Hematopoietic multipotent progenitor cell treated with erythropoietin and hydrocortisone succinate and interleukin-3 and kit ligand, for 17 days (in vitro differentiated cells): ENCODE measurements at regions not wholly inside any gene's neighbourhood (a gene's known extent, or its start where the extent isn't known, plus 50 kb on each side); places are given as distances from the start of the nearest gene placed in this dataset.
"Not testable (repeated sequence)": the region's sequence is repeated elsewhere in the genome, so short reads cannot be mapped to it uniquely, and the experiment has no call there.

ENCODE experiments used
- DNase-seq: peaks from one replicate; pipeline ENCODE4 v3.0.0-alpha.2; 2015; ENCODE audit warnings: low spot score

GRCh38 chr22:48427731-48428211, 1399.9 kb downstream of the BRD1 start:
- DNase-seq = no peak

DNA sequence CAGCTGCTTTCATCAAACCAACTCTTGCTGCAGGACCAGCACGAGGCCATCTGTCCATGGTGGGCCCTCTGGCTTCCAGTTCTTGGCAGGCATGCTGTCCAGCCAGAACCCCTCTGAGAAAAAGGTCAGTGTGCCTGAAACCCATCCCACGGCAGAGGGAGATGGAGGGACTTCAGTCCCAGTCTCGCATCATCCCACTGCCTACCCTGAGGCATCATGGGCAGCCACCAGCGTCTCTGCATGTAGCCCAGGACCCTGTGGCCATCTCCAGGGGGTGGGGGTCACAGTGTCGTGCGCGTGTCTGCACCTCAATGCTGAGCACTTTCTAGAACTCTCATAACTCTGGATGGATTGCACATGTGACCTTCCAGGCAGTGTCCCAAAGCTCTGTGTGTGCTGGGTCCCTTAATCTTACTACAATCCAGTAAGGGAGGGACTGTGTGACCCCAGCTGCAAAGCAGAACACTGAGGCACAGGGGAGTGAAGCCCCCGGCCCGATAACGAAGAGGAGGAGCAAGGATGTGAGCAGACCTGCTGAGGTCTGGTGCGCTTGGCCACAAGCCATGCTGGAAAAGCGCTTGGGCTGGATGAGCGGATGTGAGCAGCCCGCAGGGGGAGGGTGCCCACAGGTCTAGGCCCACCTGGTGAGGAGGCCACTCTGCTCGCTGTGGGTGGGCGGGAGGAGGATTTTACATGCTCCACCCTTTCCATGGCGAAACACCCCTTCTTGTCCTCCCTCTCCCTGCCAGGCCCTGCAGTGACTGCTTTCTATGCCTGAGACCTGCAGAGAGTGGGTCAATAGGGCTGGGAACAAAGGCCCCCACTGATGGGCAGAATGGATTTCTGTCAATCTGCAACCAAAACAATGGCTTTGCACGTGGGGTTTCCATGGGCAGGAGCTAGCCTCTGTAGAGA, 1401.0 kb downstream of the BRD1 start:
- no peak for DNase-seq

DNA sequence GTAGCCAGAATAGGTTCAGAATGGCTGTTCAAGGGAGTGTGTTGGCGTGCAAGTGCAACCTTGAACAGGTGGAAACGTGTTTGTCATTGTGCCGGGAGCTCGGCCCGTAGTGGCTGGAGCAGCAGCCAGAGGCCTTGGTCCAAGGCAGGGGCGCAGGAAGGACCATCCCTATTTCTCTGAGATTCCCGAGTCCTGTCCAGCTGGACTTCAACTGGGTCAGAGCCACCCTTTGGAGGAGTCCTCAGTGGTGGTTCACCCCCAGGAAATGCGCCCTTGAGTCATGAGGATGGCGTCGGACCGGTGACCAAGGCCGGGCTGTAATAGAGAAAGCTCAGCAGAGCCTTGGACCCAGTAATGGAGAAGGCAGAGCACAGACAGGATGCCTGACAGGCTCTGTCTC, 1402.0 kb downstream of the BRD1 start:
- no peak for DNase-seq

DNA sequence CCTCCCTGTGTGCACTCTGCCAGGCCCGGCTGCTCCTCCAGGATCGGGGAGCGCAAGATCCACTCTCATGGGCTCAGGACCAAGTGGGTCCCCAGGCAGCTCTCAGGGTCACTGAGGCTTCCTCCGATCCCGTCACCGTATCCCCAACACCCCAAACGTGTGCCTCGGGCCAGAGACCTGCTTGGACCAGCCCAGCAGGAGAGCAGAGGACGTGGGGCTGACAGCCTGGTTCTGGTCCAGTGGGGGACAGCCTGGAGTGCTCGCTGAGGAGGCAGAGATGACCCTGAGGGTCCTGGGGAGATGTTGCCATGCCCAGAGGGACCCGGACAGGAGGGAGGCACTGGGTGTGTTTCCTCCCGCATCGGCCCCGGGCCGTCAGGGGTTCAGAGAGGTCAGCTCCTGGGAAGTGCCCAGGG, 1402.6 kb downstream of the BRD1 start:
- DNase-seq = no peak

DNA sequence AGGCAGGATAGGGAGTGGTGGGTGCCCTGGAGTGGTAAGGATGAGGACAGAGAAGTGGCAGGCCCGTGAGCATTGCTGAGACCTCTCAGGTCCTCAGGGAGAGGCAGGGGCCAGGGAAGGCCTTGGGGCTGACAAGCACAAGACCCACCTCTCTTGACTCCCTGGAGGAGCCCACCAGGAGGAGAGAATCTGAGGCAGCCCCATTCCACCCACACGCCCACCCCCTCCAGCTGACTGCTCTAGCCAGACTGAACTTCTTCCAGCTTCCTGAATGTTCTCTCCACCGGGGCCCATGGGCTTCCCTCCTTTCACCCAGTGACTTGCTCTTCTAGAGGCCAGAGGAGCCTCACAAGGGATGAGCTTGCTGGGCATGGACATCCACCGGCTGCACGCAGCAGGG, 1403.0 kb downstream of the BRD1 start:
- no peak for DNase-seq

DNA sequence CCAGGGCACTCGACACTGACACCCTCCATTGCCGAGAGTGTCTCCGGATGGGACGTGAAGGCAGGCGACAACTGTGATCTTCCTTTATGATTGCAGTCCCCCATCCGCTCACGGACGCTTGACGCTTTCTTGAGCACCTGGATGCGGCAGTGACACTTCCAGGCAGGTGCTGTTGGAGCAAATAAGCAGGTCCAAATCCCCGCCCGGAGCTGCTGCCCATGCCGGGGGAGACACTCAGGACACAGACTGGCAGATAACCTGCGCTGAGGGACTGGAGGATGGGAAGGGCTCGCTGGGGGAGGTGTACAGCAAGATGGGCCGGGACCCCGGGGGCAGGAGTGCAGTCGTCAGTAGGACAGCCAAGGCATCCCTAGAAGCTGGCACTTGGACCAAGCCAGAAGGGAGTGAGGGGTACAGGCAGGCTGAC, 1403.5 kb downstream of the BRD1 start:
- no peak for DNase-seq

DNA sequence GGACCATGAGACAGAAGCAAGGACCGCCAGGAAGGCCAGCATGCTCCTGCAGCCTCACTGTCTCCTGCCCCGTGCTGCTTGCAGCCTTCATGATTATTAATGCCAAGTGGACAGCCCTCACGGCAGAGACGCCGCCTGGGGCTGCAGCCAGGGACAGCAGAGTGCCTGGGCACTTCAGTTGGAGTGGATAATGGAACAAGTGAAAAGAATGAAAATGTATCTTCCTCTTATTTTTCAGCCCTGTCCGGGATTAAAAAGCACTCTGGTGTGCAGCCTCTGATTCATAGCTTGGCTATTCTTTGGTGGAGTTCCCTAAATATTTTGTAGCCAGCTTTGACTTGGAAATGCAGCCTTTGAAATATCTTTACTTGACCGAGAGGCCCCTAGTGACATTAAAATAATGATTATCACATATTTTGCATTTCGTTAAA, 1404.2 kb downstream of the BRD1 start:
- no peak for DNase-seq

- DNase-seq = no peak
Observed at GRCh38 chr22:48422900-48423480, 1404.7 kb downstream of the BRD1 start.

- DNase-seq = no peak
Observed at GRCh38 chr22:48418831-48419230, 1408.8 kb downstream of the BRD1 start.

DNA sequence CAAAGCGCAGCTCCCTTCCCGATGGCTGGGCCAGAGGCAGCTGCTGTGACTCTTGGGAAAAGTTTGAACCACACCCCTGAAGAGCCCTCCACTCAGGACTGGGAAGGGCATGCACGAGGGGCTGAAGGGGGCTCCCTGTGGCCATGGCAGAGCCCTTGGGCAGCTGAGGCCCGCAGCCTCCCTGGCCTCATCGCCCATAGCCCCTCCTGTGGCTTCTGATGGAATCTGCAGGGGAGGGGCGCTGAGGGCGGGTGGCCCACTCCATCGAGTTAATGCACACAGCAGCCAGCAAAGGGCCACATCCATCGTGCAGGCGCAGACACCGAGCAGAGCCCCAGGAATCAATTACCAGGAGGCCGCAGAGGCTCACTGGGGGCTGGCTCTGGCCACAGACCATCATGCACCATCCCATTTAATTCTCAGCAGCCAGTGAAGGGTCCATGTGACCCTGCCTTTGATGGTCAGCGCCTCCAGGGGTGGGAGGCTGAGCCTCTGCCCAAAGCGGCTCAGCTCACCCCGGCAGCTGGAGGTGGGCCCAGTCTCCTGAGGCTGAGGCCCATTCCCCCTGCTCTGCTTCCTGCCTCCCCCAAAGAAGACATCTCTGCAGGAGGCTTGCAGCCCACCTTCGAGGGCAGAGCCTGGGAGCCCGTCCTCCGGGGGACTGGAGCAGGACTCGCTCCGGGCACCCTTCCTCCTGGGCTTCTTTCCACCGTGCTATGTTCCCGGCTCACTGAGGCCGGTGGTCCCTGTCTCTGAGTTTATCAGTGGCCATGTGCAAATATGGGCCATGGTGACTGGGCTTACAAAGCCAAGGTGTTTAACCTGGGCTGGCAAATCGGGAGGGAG, 1410.2 kb downstream of the BRD1 start:
- DNase-seq = no peak

DNA sequence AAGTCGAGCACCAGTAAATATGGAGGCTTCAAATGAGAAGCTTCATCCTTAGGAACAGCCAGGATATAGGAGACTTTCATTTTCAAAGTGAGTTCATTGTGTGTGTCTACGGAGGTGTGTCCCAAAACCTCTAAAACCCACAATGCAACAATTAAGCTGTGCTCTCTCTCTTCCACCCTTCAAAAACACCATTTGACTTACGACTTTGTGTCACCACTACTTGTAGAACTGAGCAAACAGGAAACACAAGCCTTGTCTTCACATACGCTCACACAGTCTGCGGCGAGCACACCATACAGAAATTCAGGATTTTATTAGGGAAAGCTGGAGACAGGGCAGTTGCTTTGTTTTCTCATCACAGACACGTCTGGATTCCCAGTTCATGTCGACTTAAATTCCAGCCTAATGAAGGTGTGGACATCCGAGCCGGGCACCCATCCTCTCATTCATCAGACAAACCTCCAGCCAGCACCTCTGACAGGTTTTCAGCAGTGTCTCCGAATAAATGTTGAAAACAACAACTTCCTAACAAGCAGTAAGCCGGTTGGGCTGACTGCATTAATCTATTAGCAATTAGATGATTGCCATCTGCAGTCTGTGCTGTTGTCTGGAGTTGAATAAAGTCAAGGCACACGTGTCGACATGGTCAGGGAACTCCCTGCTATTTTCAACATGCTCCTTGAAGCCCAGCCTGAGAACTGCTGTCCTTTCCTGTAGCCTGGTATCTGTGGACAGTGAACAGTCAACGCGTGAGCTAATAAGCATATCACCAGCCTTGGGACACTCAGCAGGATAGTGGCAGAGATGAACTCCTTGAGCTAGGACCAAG, 1411.1 kb downstream of the BRD1 start:
- DNase-seq = no peak

DNA sequence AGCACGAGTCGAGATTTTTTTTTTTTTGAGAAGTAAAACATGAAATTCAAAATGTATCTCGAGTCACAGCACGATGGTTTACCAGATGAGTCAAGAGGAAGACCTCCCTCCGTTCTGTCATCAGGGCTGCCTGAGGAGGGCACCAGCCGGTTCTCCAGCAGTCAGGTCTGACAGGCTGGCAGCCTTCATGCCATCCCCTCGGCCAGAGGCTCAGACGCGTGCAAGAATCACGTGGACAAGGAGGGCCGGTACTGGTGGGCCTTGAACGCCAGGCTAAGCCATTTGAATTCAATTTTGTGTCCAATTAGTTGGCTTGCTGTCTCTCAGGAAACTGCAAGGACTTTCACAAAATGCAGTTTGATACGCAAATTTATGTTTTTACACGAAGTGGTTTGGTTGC, 1412.2 kb downstream of the BRD1 start:
- DNase-seq = no peak

- no peak for DNase-seq
Observed at GRCh38 chr22:48414651-48415050, 1413.0 kb downstream of the BRD1 start.

- not testable (repeated sequence) for DNase-seq
Observed at GRCh38 chr22:48412931-48413330, 1414.7 kb downstream of the BRD1 start.

GRCh38 chr22:48410536-48410935, 1417.1 kb downstream of the BRD1 start:
- DNase-seq = no peak

DNA sequence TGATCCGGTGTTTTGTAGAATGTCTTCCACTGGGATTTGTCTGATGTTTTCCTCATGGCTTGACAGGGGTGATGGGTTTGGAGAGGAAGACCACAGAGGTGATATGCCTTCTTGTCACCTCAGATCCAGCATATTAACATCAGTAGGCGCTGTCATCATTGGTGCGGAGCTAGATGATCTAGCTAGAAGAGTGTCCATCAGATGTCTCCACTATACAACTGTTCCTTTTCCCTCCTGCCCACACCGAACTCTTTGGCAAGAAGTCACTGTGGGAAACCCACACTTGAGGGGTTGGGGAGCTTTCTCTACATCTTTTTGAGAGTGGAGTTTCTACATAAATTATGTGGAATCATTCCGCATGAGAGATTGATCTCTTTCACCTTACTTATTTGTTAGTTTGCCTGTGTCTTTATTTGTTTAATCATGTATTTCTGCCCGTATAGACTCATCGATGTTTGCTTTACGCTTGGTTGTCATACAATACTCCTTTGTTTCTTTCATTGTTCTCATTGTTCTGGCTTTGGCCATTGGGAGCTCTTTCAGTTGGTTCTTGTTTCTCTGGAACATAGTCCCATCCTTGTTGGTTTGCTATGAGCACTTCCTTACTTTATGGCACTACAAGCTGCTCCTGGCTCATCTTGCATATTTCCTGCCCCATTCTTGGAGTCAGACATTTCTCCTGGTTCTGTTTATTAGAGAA, 1420.3 kb downstream of the BRD1 start:
- DNase-seq = no peak

DNA sequence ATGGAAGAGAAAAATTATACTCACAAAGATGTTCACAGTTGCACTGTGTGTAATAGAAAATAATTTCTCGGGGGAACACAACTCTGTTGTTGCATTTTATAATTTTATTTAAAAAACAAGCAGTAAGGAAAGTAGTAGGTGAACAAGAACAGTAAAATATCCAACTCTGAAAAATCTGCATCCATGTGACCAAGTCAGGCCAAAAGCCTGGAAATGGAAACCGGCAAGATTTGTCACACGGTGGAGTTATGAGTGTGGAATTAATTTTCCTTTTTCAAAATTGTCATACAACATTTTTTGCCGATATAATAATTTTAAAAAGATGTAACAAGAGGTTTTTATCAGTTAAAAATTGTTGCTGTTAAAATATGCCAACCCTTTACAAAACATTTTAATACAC, 1421.5 kb downstream of the BRD1 start:
- DNase-seq = no peak

DNA sequence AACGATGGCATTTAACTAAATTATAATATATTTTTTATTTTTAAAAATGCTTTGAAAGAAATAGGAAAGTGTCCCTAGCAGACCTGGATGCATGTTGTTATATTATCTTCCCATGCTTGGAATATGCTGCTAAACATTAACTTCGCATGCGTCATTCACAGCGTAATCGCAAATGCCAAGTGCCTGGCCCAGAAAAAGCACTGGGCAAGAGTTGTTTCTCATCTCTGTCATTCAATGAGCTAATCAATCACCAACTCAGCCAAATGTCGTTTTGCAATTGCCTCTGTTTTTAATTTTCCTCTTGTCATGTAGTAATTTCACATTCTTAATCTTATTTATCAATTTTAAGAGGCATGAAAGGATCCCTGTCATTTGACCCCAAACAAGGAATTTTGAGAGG, 1421.9 kb downstream of the BRD1 start:
- DNase-seq = no peak

- no peak for DNase-seq
Observed at GRCh38 chr22:48404801-48405447, 1422.7 kb downstream of the BRD1 start.
